ENCODE measurements at regions not wholly inside any gene's neighbourhood (a gene's known extent, or its start where the extent isn't known, plus 50 kb on each side); places are given as distances from the start of the nearest gene placed in this dataset.

DNA sequence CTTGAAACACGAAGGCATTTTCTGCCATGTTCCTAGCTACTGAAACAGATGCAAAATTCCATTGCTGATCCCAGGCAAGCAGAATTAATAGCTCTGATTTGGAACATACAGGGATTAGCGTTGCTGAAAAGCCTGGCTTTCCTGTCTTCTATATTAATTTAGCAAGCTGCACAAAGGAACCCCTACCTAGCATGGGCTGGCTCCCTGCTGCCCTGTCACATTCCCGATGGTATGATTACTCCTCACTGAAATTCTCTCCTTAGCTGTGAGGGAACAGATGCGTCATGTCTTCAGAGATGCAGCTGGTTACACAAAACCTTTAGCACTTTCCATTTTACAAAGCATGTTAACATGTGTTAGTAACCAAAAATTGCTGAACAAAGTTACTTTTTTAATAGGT is 878.9 kb downstream of the TYW1 start:
- TF ChIP-seq, protein P1, sequence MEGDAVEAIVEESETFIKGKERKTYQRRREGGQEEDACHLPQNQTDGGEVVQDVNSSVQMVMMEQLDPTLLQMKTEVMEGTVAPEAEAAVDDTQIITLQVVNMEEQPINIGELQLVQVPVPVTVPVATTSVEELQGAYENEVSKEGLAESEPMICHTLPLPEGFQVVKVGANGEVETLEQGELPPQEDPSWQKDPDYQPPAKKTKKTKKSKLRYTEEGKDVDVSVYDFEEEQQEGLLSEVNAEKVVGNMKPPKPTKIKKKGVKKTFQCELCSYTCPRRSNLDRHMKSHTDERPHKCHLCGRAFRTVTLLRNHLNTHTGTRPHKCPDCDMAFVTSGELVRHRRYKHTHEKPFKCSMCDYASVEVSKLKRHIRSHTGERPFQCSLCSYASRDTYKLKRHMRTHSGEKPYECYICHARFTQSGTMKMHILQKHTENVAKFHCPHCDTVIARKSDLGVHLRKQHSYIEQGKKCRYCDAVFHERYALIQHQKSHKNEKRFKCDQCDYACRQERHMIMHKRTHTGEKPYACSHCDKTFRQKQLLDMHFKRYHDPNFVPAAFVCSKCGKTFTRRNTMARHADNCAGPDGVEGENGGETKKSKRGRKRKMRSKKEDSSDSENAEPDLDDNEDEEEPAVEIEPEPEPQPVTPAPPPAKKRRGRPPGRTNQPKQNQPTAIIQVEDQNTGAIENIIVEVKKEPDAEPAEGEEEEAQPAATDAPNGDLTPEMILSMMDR (IDR thresholded peaks at IDR 0.05; ENCODE audit: low read depth, low read length) = no peak
- TF ChIP-seq EZH2phosphoT487 (IDR thresholded peaks at IDR 0.05; ENCODE audit: low read depth) = no peak

Data from OCI-LY3 (cell line).